GM12878 (cell line): ENCODE measurements at regions not wholly inside any gene's neighbourhood (a gene's known extent, or its start where the extent isn't known, plus 50 kb on each side); places are given as distances from the start of the nearest gene placed in this dataset.

Source experiments
- ATF2 ChIP-seq: IDR thresholded peaks from 2 replicates; pipeline ENCODE4 v1.6.1; 2012; ENCODE audit warnings: low read length, inconsistent platforms
- EP300 ChIP-seq, 2 experiments: fragments of 150-350 bp in 1 of 2; IDR thresholded peaks; 2 replicates each; pipeline ENCODE4 v1.6.1; 2011 to 2012; ENCODE audit warnings: low read depth in 2 of 2, low read length in 2 of 2, borderline replicate concordance in 1 of 2, improper control_type of control experiment in 1 of 2, inconsistent platforms in 1 of 2; ENCODE audit not compliant: control insufficient read depth in 1 of 2
- POLR2A ChIP-seq: IDR thresholded peaks from 2 replicates; pipeline ENCODE4 v1.6.1; 2011; ENCODE audit warnings: low read depth, mild to moderate bottlenecking, low read length
- TBL1XR1 ChIP-seq: IDR thresholded peaks from 2 replicates; pipeline ENCODE4 v1.6.1; 2012; ENCODE audit warnings: low read depth, low read length, improper control_type of control experiment
- USF1 ChIP-seq: IDR thresholded peaks from 2 replicates; pipeline ENCODE4 v1.6.1; 2011; ENCODE audit warnings: borderline replicate concordance, low read depth, mild to moderate bottlenecking, moderate library complexity, mixed read lengths, low read length; ENCODE audit not compliant: insufficient read depth; ENCODE audit errors: extremely low read length
- ZSCAN29 ChIP-seq: fragments of 450-650 bp; IDR thresholded peaks from 2 replicates; pipeline ENCODE4 v1.6.1; 2017; ENCODE audit warnings: mild to moderate bottlenecking, moderate library complexity

GRCh38 chr11:116649268-116649667 lies 123.5 kb downstream of the BUD13 start:
- TF ChIP-seq ZSCAN29 (no peak), ATF2 (no peak), EP300 (IDR thresholded peaks at IDR 0.05; ENCODE audit: borderline replicate concordance in 1 of 2, control insufficient read depth in 1 of 2, low read depth in 2 of 2, low read length in 2 of 2) (no peak), POLR2A (no peak), TBL1XR1 (no peak), USF1 (no peak)
